HepG2 (cell line): ENCODE measurements at regions not wholly inside any gene's neighbourhood (a gene's known extent, or its start where the extent isn't known, plus 50 kb on each side); places are given as distances from the start of the nearest gene placed in this dataset.

ENCODE experiments used
- ATAC-seq: fragments of 200-7000 bp; cut with Tn5 transposase; 3 replicates; pipeline ENCODE4 v1.9.1; 2020; ENCODE audit warnings: mild to moderate bottlenecking, moderate library complexity
- BruUV-seq: library from RNA; stranded (reverse); fragments of 400-500 nt; replicated peaks from 2 replicates; lab custom pipeline; 2021; lab: Mats Ljungman, UMichigan
- CTCF ChIA-PET: fragments of 300-600 bp; formaldehyde crosslinking; extraction: SDS; loops from one replicate; lab custom pipeline; 2021; ENCODE audit warnings: low total read pairs, inconsistent platforms, low intra/inter-chr PET ratio; lab: Yijun Ruan, JAX
- POLR2A ChIA-PET: fragments of 350-600 bp; sonication (Branson Sonifier 250); formaldehyde crosslinking; loops from one replicate; lab custom pipeline; 2020; ENCODE audit warnings: antibody characterized with exemption, inconsistent platforms; lab: Yijun Ruan, JAX
- DNase-seq: peaks from one replicate; pipeline ENCODE4 v3.0.0-alpha.2; 2015; ENCODE audit warnings: low spot score
- FAIRE-seq: peaks from 3 replicates; lab custom pipeline; 2011; peaks lifted over from hg19 to GRCh38; lab: Jason Lieb, UNC
- H2AFZ ChIP-seq: one replicate; pipeline ENCODE4 v1.6.1; 2011; ENCODE audit warnings: low read length, inconsistent platforms
- H3K27ac ChIP-seq: fragments of 300-600 bp; 3 replicates; pipeline ENCODE4 v1.8.0; 2011; ENCODE audit warnings: mixed run types, mild to moderate bottlenecking, mixed read lengths, low read length, inconsistent platforms; ENCODE audit not compliant: insufficient read depth; ENCODE audit errors: extremely low read length
- H3K27me3 ChIP-seq, 2 experiments: fragments of 200-600 bp in 1 of 2; 2 replicates in 1 of 2; 3 replicates in 1 of 2; pipeline versions ENCODE4 v1.6.0 to v1.8.0; 2011; ENCODE audit warnings: low read length in 2 of 2, mild to moderate bottlenecking in 2 of 2, moderate library complexity in 2 of 2, inconsistent platforms in 1 of 2; ENCODE audit not compliant: insufficient read depth in 2 of 2, control insufficient read depth in 1 of 2
- H3K36me3 ChIP-seq, 2 experiments: fragments of 200-600 bp in 1 of 2; replicated peaks in 1 of 2; 2 replicates in 1 of 2; 3 replicates in 1 of 2; pipeline versions ENCODE4 v1.5.1 to v1.8.0; 2011; ENCODE audit warnings: low read length in 2 of 2, inconsistent platforms in 1 of 2; ENCODE audit not compliant: insufficient read depth in 2 of 2, control insufficient read depth in 1 of 2
- H3K4me1 ChIP-seq: 2 replicates; pipeline ENCODE4 v1.5.1; 2012; ENCODE audit warnings: low read length, inconsistent platforms; ENCODE audit not compliant: insufficient read depth
- H3K4me2 ChIP-seq: 2 replicates; pipeline ENCODE4 v1.6.0; 2011; ENCODE audit warnings: low read depth, low read length, inconsistent platforms
- H3K4me3 ChIP-seq, 3 experiments: fragments of 200-600 bp in 1 of 3; sonication (generic), shearing (Covaris generic) in 1 of 3; replicated peaks in 1 of 3; 2 replicates each; pipeline ENCODE4 v1.5.1; 2011 to 2016; ENCODE audit warnings: low read length in 3 of 3, inconsistent platforms in 2 of 3, low read depth in 2 of 3, mild to moderate bottlenecking in 2 of 3, control low read depth in 1 of 3, mixed read lengths in 1 of 3; ENCODE audit not compliant: insufficient read depth in 1 of 3
- H3K79me2 ChIP-seq: one replicate; pipeline ENCODE4 v1.6.1; 2011; ENCODE audit warnings: low read length, inconsistent platforms; ENCODE audit not compliant: insufficient read depth
- H3K9ac ChIP-seq: 2 replicates; pipeline ENCODE4 v1.6.0; 2011; ENCODE audit warnings: mild to moderate bottlenecking, low read depth, low read length, inconsistent platforms; ENCODE audit not compliant: insufficient read depth
- H3K9me3 ChIP-seq: 2 replicates; pipeline ENCODE4 v1.5.1; 2012; ENCODE audit warnings: mild to moderate bottlenecking, low read length
- H4K20me1 ChIP-seq: 2 replicates; pipeline ENCODE4 v1.6.0; 2011; ENCODE audit warnings: inconsistent platforms, mild to moderate bottlenecking, low read length, moderate library complexity; ENCODE audit not compliant: insufficient read depth
- BHLHE40 ChIP-seq: IDR thresholded peaks from 2 replicates; pipeline ENCODE4 v1.6.1; 2011; ENCODE audit warnings: low read length, improper control_type of control experiment
- DR1 ChIP-seq: sonication (generic); formaldehyde crosslinking; IDR thresholded peaks from 2 replicates; pipeline ENCODE4 v1.8.0; 2021; ENCODE audit warnings: mild to moderate bottlenecking, missing genetic modification reagents, inconsistent platforms
- ELK4 ChIP-seq: sonication (generic); formaldehyde crosslinking; IDR thresholded peaks from 2 replicates; pipeline ENCODE4 v1.9.0; 2021; ENCODE audit warnings: missing genetic modification reagents, borderline replicate concordance
- KAT8 ChIP-seq: IDR thresholded peaks from 2 replicates; pipeline ENCODE4 v1.6.1; 2016; ENCODE audit warnings: missing genetic modification reagents, missing compliant biosample characterization
- KDM3A ChIP-seq: IDR thresholded peaks from 2 replicates; pipeline ENCODE4 v1.6.1; 2018; ENCODE audit warnings: low read depth, missing compliant biosample characterization
- KDM4B ChIP-seq: sonication (generic); formaldehyde crosslinking; IDR thresholded peaks from 2 replicates; pipeline ENCODE4 v1.4.0; 2020; ENCODE audit warnings: missing genetic modification reagents
- MAFF ChIP-seq: IDR thresholded peaks from 2 replicates; pipeline ENCODE4 v1.6.1; 2011; ENCODE audit warnings: low read depth, low read length, improper control_type of control experiment
- MIXL1 ChIP-seq: IDR thresholded peaks from 2 replicates; pipeline ENCODE4 v1.6.1; 2016
- NBN ChIP-seq: fragments of 450-650 bp; conservative IDR thresholded peaks from 2 replicates; pipeline ENCODE4 v1.6.1; 2017
- NR3C1 ChIP-seq: sonication (generic); formaldehyde crosslinking; IDR thresholded peaks from 2 replicates; pipeline ENCODE4 v1.4.0; 2020; ENCODE audit warnings: missing genetic modification reagents
- RBM22 ChIP-seq: fragments of 200-400 bp; formaldehyde crosslinking; optimal IDR thresholded peaks from 2 replicates; pipeline ENCODE3; 2017; ENCODE audit warnings: mild to moderate bottlenecking, low read length, moderate library complexity
- SP2 ChIP-seq: sonication (generic); formaldehyde crosslinking; IDR thresholded peaks from 2 replicates; pipeline ENCODE4 v1.5.1; 2020; ENCODE audit warnings: mild to moderate bottlenecking, missing genetic modification reagents
- ZHX1 ChIP-seq: sonication (generic); formaldehyde crosslinking; IDR thresholded peaks from 2 replicates; pipeline ENCODE4 v1.8.1; 2022; ENCODE audit warnings: low read depth, mild to moderate bottlenecking, missing genetic modification reagents
- ZNF143 ChIP-seq: sonication (generic); formaldehyde crosslinking; IDR thresholded peaks from 2 replicates; pipeline ENCODE4 v1.4.0; 2020; ENCODE audit warnings: missing genetic modification reagents
- ZNF232 ChIP-seq: sonication (generic); formaldehyde crosslinking; IDR thresholded peaks from 2 replicates; pipeline ENCODE4 v1.4.0; 2020; ENCODE audit warnings: missing genetic modification reagents, borderline replicate concordance
- ZNF451 ChIP-seq: sonication (generic); formaldehyde crosslinking; IDR thresholded peaks from 2 replicates; pipeline ENCODE4 v1.5.0; 2020; ENCODE audit warnings: mild to moderate bottlenecking, missing genetic modification reagents
- ZNF550 ChIP-seq: sonication (generic); formaldehyde crosslinking; IDR thresholded peaks from 2 replicates; pipeline ENCODE4 v1.4.0; 2020; ENCODE audit warnings: mild to moderate bottlenecking, missing genetic modification reagents, borderline replicate concordance
- ZNF782 ChIP-seq: sonication (generic); formaldehyde crosslinking; IDR thresholded peaks from 2 replicates; pipeline ENCODE4 v1.4.0; 2020; ENCODE audit warnings: missing genetic modification reagents, mild to moderate bottlenecking, borderline replicate concordance
- WGBS: methylation state at CpG from one replicate; pipeline ENCODE4 v1.1.6; 2017; ENCODE audit warnings: low lambda C conversion rate; 5-methylcytosine and 5-hydroxymethylcytosine counted together
- in situ Hi-C: cut with HindIII; loops from 2 replicates; pipeline ENCODE4 v1.10.0; 2017; ENCODE audit warnings: low pct_unique_long_range_greater_than_20kb; ENCODE audit not compliant: extremely low pct_ligation_motif_present
- intact Hi-C: fragments of 100-400 bp; cut with micrococcal nuclease; formaldehyde crosslinking; loops from one replicate; pipeline ENCODE4 v1.10.0; 2022; ENCODE audit not compliant: unreplicated experiment
- TF ChIP-seq, protein P1 (sequence below): sonication (generic); formaldehyde crosslinking; IDR thresholded peaks from 2 replicates; pipeline ENCODE4 v1.4.0; 2020; ENCODE audit warnings: missing genetic modification reagents, mild to moderate bottlenecking, borderline replicate concordance

GRCh38 chr18:2412281-2412680 lies 159.0 kb downstream of the METTL4 start:
- no peaks in the 10 kb centered on the region for H3K27me3 ChIP-seq
- intact Hi-C loops, result no loop called here
- no peaks in the 10 kb centered on the region for H3K9me3 ChIP-seq
- DNase-seq (no peak), FAIRE-seq (no peak)
- no peaks in the 10 kb centered on the region for H3K4me1 ChIP-seq
- BruUV-seq, result no TSS peak
- no peak overlapping the region for H2AFZ ChIP-seq
- TF ChIP-seq KAT8 (no peak), BHLHE40 (no peak), ZNF550 (CRISPR knock-in tag) (no peak), NBN (no peak), ZNF143 (CRISPR knock-in tag) (no peak), ELK4 (CRISPR knock-in tag) (no peak), ZNF232 (no peak), ZHX1 (CRISPR knock-in tag) (no peak), KDM3A (no peak), SP2 (no peak), NR3C1 (CRISPR knock-in tag) (no peak), MIXL1 (CRISPR knock-in tag) (no peak), ZNF782 (no peak), KDM4B (CRISPR knock-in tag) (no peak), DR1 (CRISPR knock-in tag) (no peak), ZNF451 (CRISPR knock-in tag) (no peak), RBM22 (no peak), MAFF (no peak)
- TF ChIP-seq, protein P1, sequence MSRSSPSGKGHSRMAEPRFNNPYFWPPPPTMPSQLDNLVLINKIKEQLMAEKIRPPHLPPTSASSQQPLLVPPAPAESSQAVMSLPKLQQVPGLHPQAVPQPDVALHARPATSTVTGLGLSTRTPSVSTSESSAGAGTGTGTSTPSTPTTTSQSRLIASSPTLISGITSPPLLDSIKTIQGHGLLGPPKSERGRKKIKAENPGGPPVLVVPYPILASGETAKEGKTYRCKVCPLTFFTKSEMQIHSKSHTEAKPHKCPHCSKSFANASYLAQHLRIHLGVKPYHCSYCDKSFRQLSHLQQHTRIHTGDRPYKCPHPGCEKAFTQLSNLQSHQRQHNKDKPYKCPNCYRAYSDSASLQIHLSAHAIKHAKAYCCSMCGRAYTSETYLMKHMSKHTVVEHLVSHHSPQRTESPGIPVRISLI (CRISPR knock-in tag), result no peak
- TF ChIP-seq, all 625 proteins: peak for 0
- no peak for ATAC-seq
- ChIA-PET CTCF (no interaction called here), POLR2A (no interaction called here)
- in situ Hi-C loops, result no loop called here
- H3K4me2 ChIP-seq, result no peak overlapping the region
- H3K4me3 ChIP-seq, result no peak overlapping the region
- no peak overlapping the region for H3K27ac ChIP-seq
- H3K36me3 ChIP-seq, result no peaks in the 10 kb centered on the region
- 3% methylated on average over 3 of the region's 3 CpGs for WGBS
- H3K79me2 ChIP-seq, result no peaks in the 10 kb centered on the region
- H3K9ac ChIP-seq, result no peak overlapping the region
- no peaks in the 10 kb centered on the region for H4K20me1 ChIP-seq
